GM21447 (cell line): ENCODE measurements at regions not wholly inside any gene's neighbourhood (a gene's known extent, or its start where the extent isn't known, plus 50 kb on each side); places are given as distances from the start of the nearest gene placed in this dataset.

Experiments
- ATAC-seq: cut with Tn5 transposase; IDR thresholded peaks from one replicate; pipeline ENCODE4 v1.9.1; 2021; ENCODE audit not compliant: unreplicated experiment

GRCh38 chr7:16026253-16027020, 340.0 kb upstream of the MEOX2 start:
- no peak for ATAC-seq

DNA sequence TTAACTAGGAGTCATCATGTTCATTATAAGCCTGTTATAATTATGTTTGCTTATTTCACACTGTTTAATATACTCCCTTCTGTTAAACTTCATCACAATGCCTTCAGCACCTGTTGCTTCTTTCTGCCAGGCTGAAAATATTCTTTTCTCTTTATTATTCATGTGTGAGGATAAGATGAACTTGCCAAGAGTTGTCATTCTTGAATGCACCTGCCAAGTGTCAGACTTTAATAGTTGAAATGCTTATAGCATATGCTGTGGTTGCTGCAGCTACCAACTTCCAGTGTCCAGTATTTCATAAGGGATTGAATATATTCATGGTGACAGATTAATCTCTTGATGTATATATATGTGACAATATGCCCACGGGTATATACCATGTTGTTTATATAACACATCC, 339.2 kb upstream of the MEOX2 start:
- no peak for ATAC-seq

GRCh38 chr7:16023503-16023902, 337.0 kb upstream of the MEOX2 start:
- ATAC-seq, result no peak

- no peak for ATAC-seq
Measured at GRCh38 chr7:16023046-16023445, 336.6 kb upstream of the MEOX2 start.

GRCh38 chr7:16021851-16022250, 335.4 kb upstream of the MEOX2 start:
- no peak for ATAC-seq

GRCh38 chr7:16015981-16016380, 329.5 kb upstream of the MEOX2 start:
- ATAC-seq, result no peak

GRCh38 chr7:16014031-16014430, 327.5 kb upstream of the MEOX2 start:
- no peak for ATAC-seq

GRCh38 chr7:16007911-16008310, 321.4 kb upstream of the MEOX2 start:
- ATAC-seq, result no peak

DNA sequence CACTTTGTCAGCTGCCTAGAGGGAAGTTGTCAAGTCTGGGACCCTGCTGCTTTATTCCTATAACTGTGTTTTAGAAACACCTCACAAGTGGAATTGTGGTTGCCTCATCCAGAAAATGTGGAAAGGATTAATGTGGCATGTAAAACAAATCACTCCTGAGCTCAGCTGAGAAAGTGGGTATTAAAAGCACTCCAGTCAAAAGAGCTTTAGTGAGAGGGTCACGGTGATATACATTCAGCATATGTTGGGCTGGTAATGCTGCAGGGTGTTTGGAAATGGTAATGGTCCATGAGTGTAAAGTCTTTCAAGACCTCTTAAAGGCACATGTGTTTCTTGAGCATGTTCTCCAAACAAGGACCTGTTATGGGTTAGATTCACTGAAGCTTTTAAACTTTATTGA, 318.2 kb upstream of the MEOX2 start:
- no peak for ATAC-seq

DNA sequence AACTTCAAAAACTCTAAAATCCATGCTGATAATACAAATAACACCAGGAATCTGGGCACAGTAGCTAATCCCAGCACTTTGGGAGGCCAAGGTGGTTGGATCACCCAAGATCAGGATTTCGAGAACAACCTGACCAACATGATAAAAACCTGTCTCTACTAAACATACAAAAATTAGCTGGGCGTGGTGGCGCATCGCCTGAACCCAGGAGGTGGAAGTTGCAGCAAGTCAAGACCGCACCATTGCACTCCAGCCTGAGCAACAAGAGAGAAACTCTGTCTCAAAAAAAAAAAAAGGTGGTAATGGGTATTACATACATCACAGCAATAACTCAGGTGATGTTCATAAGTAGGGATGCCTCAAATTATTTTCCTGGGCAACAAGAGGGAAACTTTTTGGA, 315.0 kb upstream of the MEOX2 start:
- ATAC-seq, result no peak

- ATAC-seq, result no peak
Measured at GRCh38 chr7:15998617-15999016, 312.1 kb upstream of the MEOX2 start.

DNA sequence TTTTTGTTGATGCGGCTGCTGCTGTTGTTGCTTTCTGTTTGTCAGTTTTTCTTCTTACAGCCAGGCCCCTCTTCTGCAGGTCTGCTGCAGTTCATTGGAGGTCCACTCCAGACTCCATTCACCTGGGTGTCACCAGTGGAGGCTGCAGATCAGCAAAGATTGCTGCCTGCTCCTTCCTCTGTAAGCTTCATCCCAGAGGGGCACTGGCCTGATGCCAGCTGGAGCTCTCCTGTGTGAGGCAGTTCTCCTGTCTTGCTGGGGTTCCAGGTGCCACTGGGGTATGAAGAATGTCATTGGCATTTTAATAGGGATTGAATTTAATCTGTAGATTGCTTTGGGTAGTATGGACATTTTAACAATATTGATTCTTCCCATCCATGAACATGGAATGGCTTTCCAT, 308.5 kb upstream of the MEOX2 start:
- no peak for ATAC-seq

DNA sequence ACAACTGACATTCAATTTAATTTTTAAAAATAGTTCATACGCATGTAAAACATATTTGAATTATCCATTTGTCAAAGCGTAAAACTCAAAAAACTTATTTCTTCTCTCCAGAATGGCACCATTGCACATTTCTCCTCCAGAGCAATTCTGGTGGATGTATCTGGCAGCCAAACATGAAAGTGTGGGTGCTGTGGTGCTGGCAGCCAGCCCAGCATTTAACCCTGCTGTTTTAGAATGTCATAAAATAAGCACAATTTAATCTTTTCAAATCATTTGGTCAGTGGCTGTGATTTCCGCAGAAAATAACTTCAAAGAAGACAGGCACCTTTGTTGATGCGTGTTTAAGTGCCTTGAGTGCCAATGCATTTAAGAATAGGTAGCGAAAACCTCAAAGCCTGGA, 302.7 kb upstream of the MEOX2 start:
- no peak for ATAC-seq

DNA sequence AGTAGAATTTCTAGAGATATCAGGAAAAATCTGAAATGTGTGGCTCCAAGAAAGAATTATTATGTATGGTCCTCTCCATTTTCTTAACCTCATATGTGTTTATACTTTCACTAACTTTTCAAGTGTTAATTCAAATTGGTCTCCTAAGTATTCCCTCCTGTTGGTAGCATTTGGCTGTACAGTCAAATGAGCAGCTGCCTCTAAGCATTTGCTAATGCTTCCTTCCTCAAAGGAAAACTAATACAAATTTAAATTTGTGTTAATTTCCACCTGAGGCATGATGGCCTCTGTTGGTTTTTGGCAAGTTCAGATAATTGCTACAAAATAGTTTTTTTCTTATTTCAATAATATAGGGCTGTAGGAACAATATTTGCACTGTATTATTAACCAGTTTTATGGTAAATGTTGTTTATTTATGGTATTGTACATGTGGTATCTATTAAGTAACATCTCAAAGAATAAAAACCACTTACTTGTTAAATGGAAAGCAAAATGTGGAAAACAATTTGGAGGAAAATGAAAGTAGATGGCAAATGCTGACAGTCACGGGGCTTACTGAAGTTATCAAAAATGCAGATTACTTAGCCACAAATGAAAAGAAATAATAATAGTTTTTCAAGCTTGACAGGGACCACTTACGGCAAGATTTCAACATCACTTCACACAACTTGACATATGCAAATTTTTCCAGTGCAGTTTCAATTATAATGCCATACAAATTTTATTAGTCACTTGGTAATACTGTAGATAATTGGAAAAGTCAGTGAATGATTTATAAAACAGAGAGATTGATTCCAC, 299.3 kb upstream of the MEOX2 start:
- ATAC-seq, result no peak

DNA sequence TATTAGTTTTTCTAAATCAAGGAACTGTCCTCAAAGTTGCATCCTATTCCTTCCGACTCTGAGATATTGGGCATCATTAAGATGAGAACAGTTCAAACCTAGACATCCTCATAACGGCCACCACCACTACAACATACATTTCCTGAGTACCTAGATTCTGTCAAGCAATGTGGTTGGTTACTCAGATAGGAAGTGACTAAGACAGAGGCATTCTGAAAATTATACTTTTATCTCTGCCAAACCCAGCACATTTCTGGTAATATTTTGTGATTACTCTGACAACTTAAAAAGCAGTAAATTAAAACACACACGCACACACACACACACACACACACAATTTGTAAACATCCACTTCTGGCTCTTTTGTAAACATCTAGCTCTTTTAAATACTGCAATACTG, 291.2 kb upstream of the MEOX2 start:
- no peak for ATAC-seq

DNA sequence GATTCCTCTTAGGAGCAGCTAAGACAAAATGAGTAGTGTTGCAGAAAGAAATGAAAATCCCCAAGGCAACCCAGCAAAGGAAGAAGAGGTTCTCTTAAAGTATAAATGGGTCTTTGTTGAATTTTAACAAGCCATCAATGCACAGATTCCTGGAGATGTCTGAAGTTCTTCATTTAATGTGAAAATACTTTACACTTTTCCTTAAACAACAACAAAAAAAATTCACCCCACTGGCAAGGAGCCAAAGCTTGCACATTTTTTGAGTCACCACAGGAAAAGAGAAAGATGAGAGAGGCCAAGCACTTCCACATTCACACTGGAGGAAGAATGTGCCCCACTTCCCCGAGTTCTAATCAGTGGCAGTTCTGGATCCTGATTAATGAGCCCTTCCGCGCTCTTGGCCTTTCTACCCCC, 286.4 kb upstream of the MEOX2 start:
- ATAC-seq, result no peak

DNA sequence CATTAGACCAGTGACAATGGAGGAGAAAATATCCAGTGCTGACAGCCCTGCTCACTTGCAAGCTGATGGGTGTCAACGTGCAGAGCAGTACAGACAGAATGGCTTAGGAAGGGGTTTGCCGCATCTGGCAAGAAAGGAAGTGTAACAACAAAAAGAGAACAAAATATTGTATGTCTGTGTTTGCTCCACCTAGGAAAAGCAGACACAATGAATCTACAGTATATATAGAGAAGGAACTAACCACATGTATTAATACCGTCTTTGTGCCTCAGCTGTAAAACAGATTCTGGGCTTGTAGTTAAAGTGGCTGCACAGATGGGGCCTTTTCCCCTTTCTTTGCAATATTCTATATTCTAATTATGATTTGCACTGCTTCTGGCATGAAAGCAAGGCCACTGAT, 281.1 kb upstream of the MEOX2 start:
- no peak for ATAC-seq

DNA sequence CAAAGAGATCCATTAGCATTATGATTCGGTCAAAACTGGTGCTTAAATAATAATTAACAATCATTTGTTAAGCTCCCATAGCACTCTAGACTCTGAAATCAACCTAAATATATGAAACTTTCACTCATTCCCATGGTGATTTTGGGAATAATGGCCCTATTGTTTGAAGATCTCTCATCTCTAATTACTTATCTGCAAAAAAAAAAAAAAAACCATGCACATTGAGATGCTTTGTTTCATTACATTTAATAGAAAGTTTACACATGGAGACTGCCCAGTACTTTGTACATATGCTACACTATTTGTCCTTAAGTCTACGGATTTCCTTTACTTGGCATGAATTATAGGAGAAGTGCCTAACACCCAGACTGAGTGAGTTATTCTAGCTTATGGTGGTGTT, 280.6 kb upstream of the MEOX2 start:
- no peak for ATAC-seq

DNA sequence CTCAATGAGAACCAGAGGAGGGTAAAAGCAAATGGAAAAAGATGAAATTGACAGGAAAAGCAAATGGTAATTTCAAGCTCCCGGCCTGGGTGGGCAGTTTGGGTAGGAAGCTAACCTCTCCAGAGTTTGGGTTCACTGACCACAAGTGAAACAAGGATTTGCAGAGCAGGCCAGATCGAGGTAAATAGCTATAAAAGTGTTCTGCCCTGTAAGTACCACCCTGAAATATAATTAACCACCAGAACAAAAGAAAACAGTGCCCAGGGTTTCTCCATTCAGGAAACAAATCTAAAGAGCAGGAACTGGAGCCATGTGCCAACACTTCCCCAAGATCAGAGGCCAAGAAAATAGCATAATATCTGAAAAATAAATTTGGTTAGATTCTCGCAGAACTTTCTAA, 276.7 kb upstream of the MEOX2 start:
- no peak for ATAC-seq

- no peak for ATAC-seq
Measured at GRCh38 chr7:15954671-15955354, 268.3 kb upstream of the MEOX2 start.

GRCh38 chr7:15950299-15950698, 263.8 kb upstream of the MEOX2 start:
- ATAC-seq, result no peak

- no peak for ATAC-seq
Measured at GRCh38 chr7:15947754-15948153, 261.3 kb upstream of the MEOX2 start.
